ENCODE measurements at regions not wholly inside any gene's neighbourhood (a gene's known extent, or its start where the extent isn't known, plus 50 kb on each side); places are given as distances from the start of the nearest gene placed in this dataset.

DNA sequence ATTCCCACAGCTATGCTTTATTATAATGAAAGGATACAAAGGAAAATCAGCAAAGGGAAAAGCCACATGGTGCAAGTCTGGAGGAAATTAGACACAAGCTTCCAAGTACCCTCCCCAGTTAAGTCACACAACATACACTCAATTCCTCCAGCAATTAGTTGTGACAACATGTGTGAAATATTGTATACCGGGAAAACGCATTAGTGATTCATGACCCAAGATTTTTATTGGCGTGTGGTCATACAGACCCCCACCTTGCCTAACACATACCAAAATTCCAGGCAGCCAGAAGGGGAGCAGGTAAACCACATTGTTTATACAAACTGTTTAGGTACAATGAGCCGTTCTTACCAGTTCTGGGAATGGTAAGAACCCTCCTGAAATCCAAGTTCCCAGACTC is 160.6 kb downstream of the CYB561 start:
- TF ChIP-seq EZH2phosphoT487 (IDR thresholded peaks at IDR 0.05; ENCODE audit: borderline replicate concordance, low read length) = no peak
- TF ChIP-seq, protein P1, sequence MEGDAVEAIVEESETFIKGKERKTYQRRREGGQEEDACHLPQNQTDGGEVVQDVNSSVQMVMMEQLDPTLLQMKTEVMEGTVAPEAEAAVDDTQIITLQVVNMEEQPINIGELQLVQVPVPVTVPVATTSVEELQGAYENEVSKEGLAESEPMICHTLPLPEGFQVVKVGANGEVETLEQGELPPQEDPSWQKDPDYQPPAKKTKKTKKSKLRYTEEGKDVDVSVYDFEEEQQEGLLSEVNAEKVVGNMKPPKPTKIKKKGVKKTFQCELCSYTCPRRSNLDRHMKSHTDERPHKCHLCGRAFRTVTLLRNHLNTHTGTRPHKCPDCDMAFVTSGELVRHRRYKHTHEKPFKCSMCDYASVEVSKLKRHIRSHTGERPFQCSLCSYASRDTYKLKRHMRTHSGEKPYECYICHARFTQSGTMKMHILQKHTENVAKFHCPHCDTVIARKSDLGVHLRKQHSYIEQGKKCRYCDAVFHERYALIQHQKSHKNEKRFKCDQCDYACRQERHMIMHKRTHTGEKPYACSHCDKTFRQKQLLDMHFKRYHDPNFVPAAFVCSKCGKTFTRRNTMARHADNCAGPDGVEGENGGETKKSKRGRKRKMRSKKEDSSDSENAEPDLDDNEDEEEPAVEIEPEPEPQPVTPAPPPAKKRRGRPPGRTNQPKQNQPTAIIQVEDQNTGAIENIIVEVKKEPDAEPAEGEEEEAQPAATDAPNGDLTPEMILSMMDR (IDR thresholded peaks at IDR 0.05; ENCODE audit: low read depth, low read length, poor library complexity, severe bottlenecking) = no peak
